ENCODE measurements at regions not wholly inside any gene's neighbourhood (a gene's known extent, or its start where the extent isn't known, plus 50 kb on each side); places are given as distances from the start of the nearest gene placed in this dataset.

- in situ Hi-C loops (cut with HindIII; ENCODE audit: low pct_ligation_motif_present, low sequenced_read_pairs): no loop called here
- H3K36me3 ChIP-seq (replicated peaks): no peaks in the 10 kb centered on the region
- TF ChIP-seq CTCF (IDR thresholded peaks at IDR 0.05; ENCODE audit: low read depth, low read length, missing control alignments): no peak
- DNase-seq: no peak
- H3K4me3 ChIP-seq (ENCODE audit: low read depth, low read length): no peak overlapping the region
- no peak overlapping the region for H3K27ac ChIP-seq
- no peaks in the 10 kb centered on the region for H3K27me3 ChIP-seq (replicated peaks)
These were observed 143.5 kb upstream of the RBBP8 start for GRCh38 chr18:22789600-22789999.

- DNase-seq: no peak
- no peaks in the 10 kb centered on the region for H3K27me3 ChIP-seq (replicated peaks)
- H3K36me3 ChIP-seq (replicated peaks): no peaks in the 10 kb centered on the region
- in situ Hi-C loops (cut with HindIII; ENCODE audit: low pct_ligation_motif_present, low sequenced_read_pairs): no loop called here
- no peak overlapping the region for H3K27ac ChIP-seq
- H3K4me3 ChIP-seq (ENCODE audit: low read depth, low read length): no peak overlapping the region
- no peak for TF ChIP-seq CTCF (IDR thresholded peaks at IDR 0.05; ENCODE audit: low read depth, low read length, missing control alignments)
These were observed 142.4 kb upstream of the RBBP8 start for GRCh38 chr18:22790545-22791309.

GRCh38 chr18:22791310-22791610 lies 141.9 kb upstream of the RBBP8 start:
- no peak for DNase-seq
- Histone ChIP-seq H3K27me3 (replicated peaks) (no peaks in the 10 kb centered on the region), H3K27ac (no peak overlapping the region), H3K4me3 (ENCODE audit: low read depth, low read length) (no peak overlapping the region), H3K36me3 (replicated peaks) (no peaks in the 10 kb centered on the region)
- in situ Hi-C loops (cut with HindIII; ENCODE audit: low pct_ligation_motif_present, low sequenced_read_pairs): no loop called here
- no peak for TF ChIP-seq CTCF (IDR thresholded peaks at IDR 0.05; ENCODE audit: low read depth, low read length, missing control alignments)

- H3K36me3 ChIP-seq (replicated peaks): no peaks in the 10 kb centered on the region
- no peak for TF ChIP-seq CTCF (IDR thresholded peaks at IDR 0.05; ENCODE audit: low read depth, low read length, missing control alignments)
- no peaks in the 10 kb centered on the region for H3K27me3 ChIP-seq (replicated peaks)
- no peak overlapping the region for H3K4me3 ChIP-seq (ENCODE audit: low read depth, low read length)
- in situ Hi-C loops (cut with HindIII; ENCODE audit: low pct_ligation_motif_present, low sequenced_read_pairs): no loop called here
- DNase-seq: no peak
- H3K27ac ChIP-seq: no peak overlapping the region
These were observed 137.0 kb upstream of the RBBP8 start for GRCh38 chr18:22796113-22796512.

- H3K27ac ChIP-seq: no peak overlapping the region
- no peak for DNase-seq
- H3K36me3 ChIP-seq (replicated peaks): no peaks in the 10 kb centered on the region
- TF ChIP-seq CTCF (IDR thresholded peaks at IDR 0.05; ENCODE audit: low read depth, low read length, missing control alignments): no peak
- no peaks in the 10 kb centered on the region for H3K27me3 ChIP-seq (replicated peaks)
- in situ Hi-C loops (cut with HindIII; ENCODE audit: low pct_ligation_motif_present, low sequenced_read_pairs): no loop called here
- H3K4me3 ChIP-seq (ENCODE audit: low read depth, low read length): no peak overlapping the region
These were observed 132.6 kb upstream of the RBBP8 start for GRCh38 chr18:22800551-22800951.
